Keratinocyte (primary cell): ENCODE measurements at regions not wholly inside any gene's neighbourhood (a gene's known extent, or its start where the extent isn't known, plus 50 kb on each side); places are given as distances from the start of the nearest gene placed in this dataset.

Experiments used
- DNase-seq: peaks from one replicate; pipeline ENCODE4 v3.0.0-alpha.2; 2011; ENCODE audit warnings: low read depth, missing footprints, low spot score
- FAIRE-seq: peaks from 2 replicates; lab custom pipeline; 2011; peaks lifted over from hg19 to GRCh38; lab: Jason Lieb, UNC
- H2AFZ ChIP-seq: 2 replicates; pipeline ENCODE4 v1.6.0; 2012; ENCODE audit warnings: low read length, control low read depth, inconsistent platforms; ENCODE audit not compliant: control insufficient read depth
- H3K27ac ChIP-seq: 2 replicates; pipeline ENCODE4 v1.5.1; 2011; ENCODE audit warnings: low read length; ENCODE audit not compliant: control insufficient read depth, insufficient read depth
- H3K27me3 ChIP-seq: 3 replicates; pipeline ENCODE4 v1.6.0; 2011; ENCODE audit warnings: low read length; ENCODE audit not compliant: control insufficient read depth, insufficient read depth; ENCODE audit errors: extremely low read depth
- H3K36me3 ChIP-seq, 2 experiments: 2 replicates in 1 of 2; 3 replicates in 1 of 2; pipeline ENCODE4 v1.5.1; 2011; ENCODE audit warnings: low read length in 2 of 2, mild to moderate bottlenecking in 1 of 2; ENCODE audit not compliant: control insufficient read depth in 2 of 2, insufficient read depth in 2 of 2; ENCODE audit errors: extremely low read depth in 1 of 2
- H3K4me1 ChIP-seq: 3 replicates; pipeline ENCODE4 v1.5.1; 2011; ENCODE audit warnings: low read length; ENCODE audit not compliant: control insufficient read depth, insufficient read depth; ENCODE audit errors: extremely low read depth
- H3K4me2 ChIP-seq: 3 replicates; pipeline ENCODE4 v1.6.0; 2011; ENCODE audit warnings: low read depth, low read length; ENCODE audit not compliant: control insufficient read depth, insufficient read depth; ENCODE audit errors: extremely low read depth
- H3K4me3 ChIP-seq, 3 experiments: fragments of 200-600 bp in 1 of 3; sonication (generic) in 1 of 3; 2 replicates in 2 of 3; 3 replicates in 1 of 3; pipeline ENCODE4 v1.5.1; 2011 to 2016; ENCODE audit warnings: low read length in 3 of 3, mild to moderate bottlenecking in 3 of 3, control low read depth in 2 of 3, inconsistent platforms in 1 of 3, low read depth in 1 of 3, mixed read lengths in 1 of 3, mixed run types in 1 of 3, moderate library complexity in 1 of 3; ENCODE audit not compliant: control insufficient read depth in 2 of 3, insufficient read depth in 2 of 3; ENCODE audit errors: extremely low read depth in 1 of 3
- H3K79me2 ChIP-seq: 2 replicates; pipeline ENCODE4 v1.6.0; 2012; ENCODE audit warnings: low read length; ENCODE audit not compliant: control insufficient read depth, insufficient read depth
- H3K9ac ChIP-seq: 3 replicates; pipeline ENCODE4 v1.6.0; 2011; ENCODE audit warnings: low read length; ENCODE audit not compliant: control insufficient read depth, insufficient read depth; ENCODE audit errors: extremely low read depth
- H3K9me1 ChIP-seq: 3 replicates; pipeline ENCODE4 v1.6.0; 2011; ENCODE audit warnings: low read length; ENCODE audit not compliant: control insufficient read depth, insufficient read depth; ENCODE audit errors: extremely low read depth
- H3K9me3 ChIP-seq: 2 replicates; pipeline ENCODE4 v1.5.1; 2012; ENCODE audit warnings: low read depth, low read length; ENCODE audit not compliant: control insufficient read depth
- H4K20me1 ChIP-seq: 3 replicates; pipeline ENCODE4 v1.6.0; 2011; ENCODE audit warnings: low read length; ENCODE audit not compliant: control insufficient read depth, insufficient read depth; ENCODE audit errors: extremely low read depth
- EZH2 ChIP-seq: IDR thresholded peaks from one replicate; pipeline ENCODE4 v1.6.1; 2012; ENCODE audit warnings: inconsistent platforms, mild to moderate bottlenecking, low read length, moderate library complexity
- dilution Hi-C: fragments of 300-500 bp; cut with MboI; formaldehyde crosslinking; loops from one replicate; pipeline ENCODE4 v1.7.0; 2020; ENCODE audit warnings: low sequenced_read_pairs; ENCODE audit not compliant: extremely low pct_ligation_motif_present
- TF ChIP-seq, protein P1 (sequence below), 3 experiments: IDR thresholded peaks in 1 of 3; conservative IDR thresholded peaks in 1 of 3; optimal IDR thresholded peaks in 1 of 3; 2 replicates in 2 of 3; 3 replicates in 1 of 3; pipeline versions ENCODE3 to v1.5.1; 2011; ENCODE audit warnings: low read length in 3 of 3, mild to moderate bottlenecking in 3 of 3, moderate library complexity in 2 of 3, control low read depth in 1 of 3, inconsistent platforms in 1 of 3; ENCODE audit not compliant: insufficient read depth in 2 of 3; ENCODE audit errors: extremely low read depth in 1 of 3

DNA sequence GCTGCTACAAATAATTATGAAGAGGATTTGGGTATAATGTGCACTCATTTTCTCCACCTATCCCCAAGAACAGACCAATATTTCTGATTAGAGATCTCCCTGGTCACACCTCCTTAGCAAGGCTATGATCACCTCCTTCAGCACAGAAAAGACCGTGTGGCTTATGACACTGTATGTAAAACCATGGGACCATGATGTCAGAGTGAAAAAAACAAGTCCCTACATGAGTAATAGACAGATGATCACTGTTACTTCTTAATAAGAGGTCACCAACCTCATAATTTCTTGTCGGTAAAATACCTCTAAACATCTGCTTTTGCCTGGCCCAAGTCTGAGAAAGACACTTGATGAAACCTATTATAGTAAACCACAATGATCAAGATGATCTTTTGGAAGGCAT lies 330.6 kb upstream of the F9 start:
- FAIRE-seq (no peak), DNase-seq (no peak)
- Histone ChIP-seq H4K20me1 (no peaks in the 10 kb centered on the region), H3K4me2 (no peak overlapping the region), H3K9ac (no peak overlapping the region), H3K4me1 (no peaks in the 10 kb centered on the region), H3K27me3 (peaks cover 27% of the 10 kb centered on the region), H2AFZ (no peak overlapping the region), H3K4me3 (no peak overlapping the region), H3K9me3 (no peaks in the 10 kb centered on the region), H3K79me2 (no peaks in the 10 kb centered on the region), H3K27ac (no peak overlapping the region), H3K9me1 (no peaks in the 10 kb centered on the region), H3K36me3 (no peaks in the 10 kb centered on the region)
- dilution Hi-C loops: no loop called here
- TF ChIP-seq, protein P1, sequence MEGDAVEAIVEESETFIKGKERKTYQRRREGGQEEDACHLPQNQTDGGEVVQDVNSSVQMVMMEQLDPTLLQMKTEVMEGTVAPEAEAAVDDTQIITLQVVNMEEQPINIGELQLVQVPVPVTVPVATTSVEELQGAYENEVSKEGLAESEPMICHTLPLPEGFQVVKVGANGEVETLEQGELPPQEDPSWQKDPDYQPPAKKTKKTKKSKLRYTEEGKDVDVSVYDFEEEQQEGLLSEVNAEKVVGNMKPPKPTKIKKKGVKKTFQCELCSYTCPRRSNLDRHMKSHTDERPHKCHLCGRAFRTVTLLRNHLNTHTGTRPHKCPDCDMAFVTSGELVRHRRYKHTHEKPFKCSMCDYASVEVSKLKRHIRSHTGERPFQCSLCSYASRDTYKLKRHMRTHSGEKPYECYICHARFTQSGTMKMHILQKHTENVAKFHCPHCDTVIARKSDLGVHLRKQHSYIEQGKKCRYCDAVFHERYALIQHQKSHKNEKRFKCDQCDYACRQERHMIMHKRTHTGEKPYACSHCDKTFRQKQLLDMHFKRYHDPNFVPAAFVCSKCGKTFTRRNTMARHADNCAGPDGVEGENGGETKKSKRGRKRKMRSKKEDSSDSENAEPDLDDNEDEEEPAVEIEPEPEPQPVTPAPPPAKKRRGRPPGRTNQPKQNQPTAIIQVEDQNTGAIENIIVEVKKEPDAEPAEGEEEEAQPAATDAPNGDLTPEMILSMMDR (optimal IDR thresholded peaks at IDR 0.05 in 1 of 3, IDR thresholded peaks at IDR 0.05 in 1 of 3, conservative IDR thresholded peaks at IDR 0.05 in 1 of 3; ENCODE audit: extremely low read depth in 1 of 3, insufficient read depth in 2 of 3, low read length in 3 of 3): no peak
- TF ChIP-seq EZH2: no peak

DNA sequence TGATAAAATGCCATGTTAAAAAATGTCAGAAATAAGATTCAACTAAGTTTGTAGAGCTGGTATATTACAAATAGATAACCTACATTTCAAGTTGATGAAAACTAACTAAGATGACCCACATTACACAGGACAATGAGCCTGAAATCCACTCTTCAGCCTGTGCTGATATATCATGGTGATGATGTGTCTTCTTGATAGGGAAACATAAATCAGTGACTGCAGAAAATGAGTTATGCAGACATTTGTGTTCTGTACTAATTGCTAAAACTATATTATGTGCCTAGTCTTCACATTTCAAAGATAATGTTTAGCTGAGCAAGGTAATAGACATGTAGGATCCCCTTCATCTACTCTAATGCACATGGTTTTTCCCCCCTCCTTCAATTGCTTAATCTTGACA lies 331.6 kb upstream of the F9 start:
- H3K4me2 ChIP-seq: no peak overlapping the region
- no peak overlapping the region for H3K27ac ChIP-seq
- dilution Hi-C loops: no loop called here
- H3K9ac ChIP-seq: no peak overlapping the region
- H3K79me2 ChIP-seq: no peaks in the 10 kb centered on the region
- DNase-seq (no peak), FAIRE-seq (no peak)
- no peaks in the 10 kb centered on the region for H3K9me3 ChIP-seq
- no peaks in the 10 kb centered on the region for H3K36me3 ChIP-seq
- TF ChIP-seq, protein P1 (optimal IDR thresholded peaks at IDR 0.05 in 1 of 3, IDR thresholded peaks at IDR 0.05 in 1 of 3, conservative IDR thresholded peaks at IDR 0.05 in 1 of 3; ENCODE audit: extremely low read depth in 1 of 3, insufficient read depth in 2 of 3, low read length in 3 of 3): no peak
- H3K4me3 ChIP-seq: no peak overlapping the region
- H3K27me3 ChIP-seq: peaks cover 27% of the 10 kb centered on the region
- no peak overlapping the region for H2AFZ ChIP-seq
- no peaks in the 10 kb centered on the region for H4K20me1 ChIP-seq
- H3K9me1 ChIP-seq: no peaks in the 10 kb centered on the region
- H3K4me1 ChIP-seq: no peaks in the 10 kb centered on the region
